Effector memory CD8-positive, alpha-beta T cell (primary cell): ENCODE measurements at regions not wholly inside any gene's neighbourhood (a gene's known extent, or its start where the extent isn't known, plus 50 kb on each side); places are given as distances from the start of the nearest gene placed in this dataset.

Source experiments
- ATAC-seq: fragments of 150-1000 bp; cut with Tn5 transposase; replicated peaks from 2 replicates; pipeline ENCODE4 v1.10.0; 2021; ENCODE audit warnings: mild to moderate bottlenecking, moderate library complexity
- DNase-seq, 3 experiments: peaks; one replicate each; pipeline ENCODE4 v3.0.0; 2021
- H3K27ac Mint-ChIP-seq, 2 donors: one replicate each; pipeline ENCODE4 v1.8.0; 2022; ENCODE audit warnings: mild to moderate bottlenecking in 2 of 2, mixed read lengths in 2 of 2, moderate library complexity in 2 of 2
- H3K27me3 Mint-ChIP-seq, 2 donors: one replicate each; pipeline ENCODE4 v1.8.0; 2022; ENCODE audit warnings: mixed read lengths in 2 of 2
- H3K36me3 Mint-ChIP-seq: one replicate; pipeline ENCODE4 v1.8.0; 2022; ENCODE audit warnings: mild to moderate bottlenecking, moderate library complexity, mixed read lengths; ENCODE audit not compliant: insufficient read depth
- H3K4me1 Mint-ChIP-seq, 2 donors: one replicate each; pipeline ENCODE4 v1.8.0; 2022; ENCODE audit warnings: low read depth in 2 of 2, mixed read lengths in 2 of 2
- H3K4me3 Mint-ChIP-seq, 2 donors: one replicate each; pipeline ENCODE4 v1.8.0; 2022; ENCODE audit warnings: mild to moderate bottlenecking in 2 of 2, mixed read lengths in 2 of 2, moderate library complexity in 2 of 2
- H3K9me3 Mint-ChIP-seq, 2 donors: one replicate each; pipeline ENCODE4 v1.8.0; 2022; ENCODE audit warnings: mixed read lengths in 2 of 2

DNA sequence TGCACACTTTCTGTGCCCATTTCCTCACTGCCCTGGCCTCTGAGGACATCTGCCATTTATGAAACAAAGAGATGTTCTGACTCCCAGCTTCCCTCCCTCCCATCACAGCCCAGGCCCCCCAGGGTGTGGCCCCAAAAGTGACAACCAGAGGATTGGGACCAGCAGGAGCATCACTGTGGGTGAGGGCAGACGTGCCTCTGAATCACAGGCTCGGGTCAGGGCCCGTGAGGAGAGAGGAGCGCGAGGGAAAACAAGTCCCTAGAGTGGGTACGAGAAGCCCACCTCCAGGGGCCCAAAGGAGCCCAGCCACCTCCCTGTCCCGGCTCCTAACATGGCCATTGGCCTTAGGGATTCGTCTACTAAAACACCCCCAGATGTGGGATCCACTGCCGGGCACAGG lies 138.0 kb upstream of the FSTL4 start:
- Mint-ChIP-seq H3K27me3 (peaks cover 26 to 38% of the 10 kb centered on the region in 2 donors), H3K4me1 (no peaks in the 10 kb centered on the region), H3K36me3 (no peaks in the 10 kb centered on the region), H3K4me3 (no peak overlapping the region), H3K27ac (no peak overlapping the region), H3K9me3 (no peaks in the 10 kb centered on the region)
- no peak for ATAC-seq
- DNase-seq, result no peak

GRCh38 chr5:133749331-133749985 lies 137.1 kb upstream of the FSTL4 start:
- Mint-ChIP-seq H3K4me3 (no peak overlapping the region), H3K27me3 (peaks cover 18 to 29% of the 10 kb centered on the region in 2 donors), H3K9me3 (no peaks in the 10 kb centered on the region), H3K4me1 (no peaks in the 10 kb centered on the region), H3K27ac (no peak overlapping the region), H3K36me3 (no peaks in the 10 kb centered on the region)
- DNase-seq (no peak), ATAC-seq (no peak)

GRCh38 chr5:133746834-133747233 lies 134.5 kb upstream of the FSTL4 start:
- no peak overlapping the region for H3K27ac Mint-ChIP-seq
- DNase-seq, result no peak
- H3K9me3 Mint-ChIP-seq, result no peaks in the 10 kb centered on the region
- ATAC-seq, result no peak
- no peak overlapping the region for H3K4me3 Mint-ChIP-seq
- H3K27me3 Mint-ChIP-seq, result peaks cover 25 to 45% of the 10 kb centered on the region in 2 donors
- no peaks in the 10 kb centered on the region for H3K36me3 Mint-ChIP-seq
- no peaks in the 10 kb centered on the region for H3K4me1 Mint-ChIP-seq

DNA sequence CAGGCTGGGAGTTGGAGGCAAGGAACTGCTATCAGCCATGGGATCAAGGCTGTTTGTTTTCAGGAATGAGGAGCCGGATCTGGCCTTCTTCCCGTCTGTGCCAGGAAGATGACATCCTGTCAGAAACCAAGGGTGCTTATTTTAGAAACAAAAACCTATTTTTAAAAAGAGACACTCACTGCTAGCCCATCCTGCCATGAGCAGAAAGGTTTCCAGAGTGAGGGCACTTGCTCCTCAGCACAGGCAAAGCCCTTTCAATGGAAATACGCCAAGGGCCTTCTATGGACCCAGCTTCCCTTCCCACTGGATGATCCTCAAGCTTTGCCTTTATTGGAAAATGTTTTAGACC lies 132.6 kb upstream of the FSTL4 start:
- peaks cover 32 to 51% of the 10 kb centered on the region in 2 donors for H3K27me3 Mint-ChIP-seq
- H3K9me3 Mint-ChIP-seq, result no peaks in the 10 kb centered on the region
- no peak overlapping the region for H3K27ac Mint-ChIP-seq
- H3K4me3 Mint-ChIP-seq, result no peak overlapping the region
- ATAC-seq (no peak), DNase-seq (no peak)
- H3K36me3 Mint-ChIP-seq, result no peaks in the 10 kb centered on the region
- no peaks in the 10 kb centered on the region for H3K4me1 Mint-ChIP-seq

- no peaks in the 10 kb centered on the region for H3K36me3 Mint-ChIP-seq
- no peaks in the 10 kb centered on the region for H3K4me1 Mint-ChIP-seq
- H3K9me3 Mint-ChIP-seq, result no peaks in the 10 kb centered on the region
- H3K27ac Mint-ChIP-seq, result no peak overlapping the region
- H3K27me3 Mint-ChIP-seq, result peaks cover 32 to 51% of the 10 kb centered on the region in 2 donors
- no peak for ATAC-seq
- DNase-seq, result no peak
- no peak overlapping the region for H3K4me3 Mint-ChIP-seq
Measured at GRCh38 chr5:133744051-133744959, 132.0 kb upstream of the FSTL4 start.

DNA sequence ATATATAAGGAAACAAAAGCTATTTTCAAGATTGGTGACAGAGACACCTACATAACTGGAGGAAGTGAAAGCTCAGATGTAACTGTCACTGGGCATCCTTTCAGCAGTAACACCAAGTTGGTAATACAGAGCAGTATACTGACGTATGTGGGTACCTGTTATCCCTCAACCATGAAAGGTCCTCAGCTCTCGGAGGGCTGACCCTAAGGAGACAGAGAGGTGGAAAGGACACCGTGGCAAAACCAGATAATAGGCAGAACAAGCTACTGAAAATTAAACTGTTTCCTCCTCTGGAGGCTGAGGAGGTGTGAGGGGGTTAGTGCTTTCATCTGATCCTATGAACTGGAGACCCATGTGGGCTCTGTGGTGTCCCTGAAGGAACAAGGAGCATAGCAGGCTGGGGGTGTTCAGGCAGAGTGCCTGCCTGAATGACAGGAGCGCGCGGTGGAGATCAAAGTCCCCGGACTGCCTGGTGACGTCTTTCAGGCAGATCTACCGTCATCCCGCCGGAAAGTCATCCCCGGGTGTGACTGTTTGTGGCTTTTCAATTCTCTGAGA lies 130.2 kb upstream of the FSTL4 start:
- H3K9me3 Mint-ChIP-seq, result no peaks in the 10 kb centered on the region
- DNase-seq, result no peak
- no peak for ATAC-seq
- H3K4me3 Mint-ChIP-seq, result no peak overlapping the region
- no peaks in the 10 kb centered on the region for H3K4me1 Mint-ChIP-seq
- H3K36me3 Mint-ChIP-seq, result no peaks in the 10 kb centered on the region
- H3K27ac Mint-ChIP-seq, result no peak overlapping the region
- H3K27me3 Mint-ChIP-seq, result peaks cover 22 to 53% of the 10 kb centered on the region in 2 donors

- DNase-seq (no peak), ATAC-seq (no peak)
- Mint-ChIP-seq H3K4me1 (no peaks in the 10 kb centered on the region), H3K27ac (no peak overlapping the region), H3K4me3 (no peak overlapping the region), H3K27me3 (peaks cover 22 to 55% of the 10 kb centered on the region in 2 donors), H3K9me3 (no peaks in the 10 kb centered on the region), H3K36me3 (no peaks in the 10 kb centered on the region)
Measured at GRCh38 chr5:133741818-133742355, 129.5 kb upstream of the FSTL4 start.

DNA sequence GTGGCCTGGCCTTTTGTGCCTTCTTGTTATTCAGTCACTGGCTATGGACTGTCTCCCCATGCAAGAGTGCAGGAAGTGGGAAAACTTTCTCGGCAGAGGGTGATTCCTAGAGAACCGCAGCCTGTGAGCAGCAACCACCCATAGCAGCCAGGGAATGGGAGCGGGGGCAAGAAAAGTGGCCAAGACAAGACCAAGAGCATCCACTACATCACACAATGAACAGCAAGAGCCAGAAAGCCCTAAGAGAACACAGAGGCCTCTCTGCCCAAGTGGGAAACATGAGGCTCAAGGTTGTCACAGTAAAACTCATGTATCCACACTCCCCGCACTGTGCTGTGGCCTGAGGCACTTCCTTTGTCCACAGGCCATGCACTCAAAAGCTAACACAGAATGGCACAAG lies 129.1 kb upstream of the FSTL4 start:
- ATAC-seq (no peak), DNase-seq (no peak)
- H3K4me1 Mint-ChIP-seq, result no peaks in the 10 kb centered on the region
- no peaks in the 10 kb centered on the region for H3K36me3 Mint-ChIP-seq
- peaks cover 22 to 55% of the 10 kb centered on the region in 2 donors for H3K27me3 Mint-ChIP-seq
- H3K27ac Mint-ChIP-seq, result no peak overlapping the region
- no peak overlapping the region for H3K4me3 Mint-ChIP-seq
- no peaks in the 10 kb centered on the region for H3K9me3 Mint-ChIP-seq

DNA sequence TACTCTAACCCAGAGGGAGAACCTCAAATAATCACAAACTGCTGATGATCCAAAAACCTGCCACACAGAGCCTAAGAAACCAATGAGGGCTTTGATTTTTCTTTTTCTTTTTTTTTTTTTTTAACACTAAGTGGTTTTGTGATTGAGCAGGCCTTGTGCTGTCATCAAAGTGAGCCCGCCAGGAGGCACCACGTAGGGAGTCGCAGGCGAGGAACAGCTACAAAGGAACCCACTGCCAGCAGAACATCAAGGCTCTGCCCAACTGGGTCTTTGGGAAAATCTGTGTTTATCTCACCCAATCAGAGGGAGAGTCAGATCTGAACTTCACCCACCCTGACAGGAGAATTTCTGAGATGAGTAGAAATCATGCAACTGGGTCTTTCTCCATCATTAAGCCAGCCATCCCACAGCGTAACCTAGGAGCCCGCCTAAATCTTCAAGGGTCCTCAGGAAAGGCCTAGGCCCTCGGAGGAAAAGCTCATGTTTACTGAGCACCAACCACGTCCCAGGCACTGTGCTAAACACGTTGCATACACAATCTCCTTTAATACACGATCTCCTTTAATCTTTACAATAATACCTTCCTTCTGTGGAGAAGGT lies 126.9 kb upstream of the FSTL4 start:
- Mint-ChIP-seq H3K4me3 (no peak overlapping the region), H3K36me3 (no peaks in the 10 kb centered on the region), H3K27me3 (peaks cover 22 to 55% of the 10 kb centered on the region in 2 donors), H3K9me3 (no peaks in the 10 kb centered on the region), H3K4me1 (no peaks in the 10 kb centered on the region), H3K27ac (no peak overlapping the region)
- DNase-seq (no peak), ATAC-seq (no peak)

- Mint-ChIP-seq H3K4me1 (no peaks in the 10 kb centered on the region), H3K36me3 (no peaks in the 10 kb centered on the region), H3K4me3 (no peak overlapping the region), H3K9me3 (no peaks in the 10 kb centered on the region), H3K27ac (no peak overlapping the region), H3K27me3 (peaks cover 23 to 47% of the 10 kb centered on the region in 2 donors)
- DNase-seq (no peak), ATAC-seq (no peak)
Measured at GRCh38 chr5:133738271-133738670, 125.9 kb upstream of the FSTL4 start.

GRCh38 chr5:133736512-133736911 lies 124.2 kb upstream of the FSTL4 start:
- ATAC-seq, result no peak
- Mint-ChIP-seq H3K9me3 (no peaks in the 10 kb centered on the region), H3K36me3 (no peaks in the 10 kb centered on the region), H3K27ac (no peak overlapping the region), H3K27me3 (peaks cover 25 to 44% of the 10 kb centered on the region in 2 donors), H3K4me1 (no peaks in the 10 kb centered on the region), H3K4me3 (no peak overlapping the region)
- no peak for DNase-seq

DNA sequence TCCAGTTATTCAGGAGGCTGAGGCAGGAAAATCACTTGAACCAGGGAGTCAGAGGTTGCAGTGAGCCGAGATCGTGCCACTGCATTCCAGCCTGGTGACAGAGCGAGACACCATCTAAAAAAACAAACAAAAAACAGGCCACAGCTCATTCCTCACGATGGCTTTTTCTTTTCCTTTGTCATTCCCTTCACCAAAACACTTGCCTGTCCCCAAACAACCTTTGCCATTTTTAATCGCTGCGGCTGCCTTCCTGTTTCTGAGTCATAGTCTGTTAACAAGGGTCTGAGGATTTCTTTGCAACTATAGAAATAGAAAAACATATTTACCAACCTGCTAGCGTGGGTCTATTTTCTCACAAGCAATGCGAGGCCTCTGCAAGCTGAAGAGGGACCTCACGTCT lies 123.0 kb upstream of the FSTL4 start:
- Mint-ChIP-seq H3K27ac (no peak overlapping the region), H3K27me3 (peaks cover 21 to 32% of the 10 kb centered on the region in 2 donors), H3K9me3 (no peaks in the 10 kb centered on the region), H3K4me3 (no peak overlapping the region), H3K4me1 (no peaks in the 10 kb centered on the region), H3K36me3 (no peaks in the 10 kb centered on the region)
- DNase-seq (no peak), ATAC-seq (no peak)

DNA sequence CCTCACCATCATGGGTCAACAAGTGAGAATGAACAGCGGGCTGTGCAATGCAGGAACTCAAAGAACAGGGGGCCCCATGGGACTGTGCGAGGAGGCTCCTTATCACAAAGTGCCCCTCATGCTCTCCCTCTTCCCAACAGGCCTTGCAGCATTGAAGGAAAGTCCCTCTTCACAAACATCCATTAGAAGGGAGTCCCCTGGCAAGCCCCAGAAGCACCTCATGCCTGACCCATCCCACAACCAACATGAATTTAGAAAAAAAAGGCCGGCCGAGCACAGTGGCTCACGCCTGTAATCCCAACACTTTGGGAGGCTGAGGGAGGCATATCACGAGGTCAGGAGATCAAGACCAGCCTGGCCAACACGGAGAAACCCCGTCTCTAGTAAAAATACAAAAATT lies 122.6 kb upstream of the FSTL4 start:
- no peaks in the 10 kb centered on the region for H3K36me3 Mint-ChIP-seq
- ATAC-seq, result no peak
- DNase-seq, result no peak
- H3K9me3 Mint-ChIP-seq, result no peaks in the 10 kb centered on the region
- H3K4me1 Mint-ChIP-seq, result no peaks in the 10 kb centered on the region
- no peak overlapping the region for H3K4me3 Mint-ChIP-seq
- H3K27ac Mint-ChIP-seq, result no peak overlapping the region
- H3K27me3 Mint-ChIP-seq, result peaks cover 22 to 28% of the 10 kb centered on the region in 2 donors
